CD4-positive, alpha-beta T cell treated with Interleukin-10 for 1 hour (primary cell): ENCODE measurements at regions not wholly inside any gene's neighbourhood (a gene's known extent, or its start where the extent isn't known, plus 50 kb on each side); places are given as distances from the start of the nearest gene placed in this dataset.
"Not testable (repeated sequence)": the region's sequence is repeated elsewhere in the genome, so short reads cannot be mapped to it uniquely, and the experiment has no call there.

Experiments
- DNase-seq: peaks from one replicate; pipeline ENCODE4 v3.0.0-alpha.2; 2020

- DNase-seq, result no peak
These were observed 59.2 kb downstream of the EMX2 start for GRCh38 chr10:117601716-117602115.

GRCh38 chr10:117603081-117603480, 60.5 kb downstream of the EMX2 start:
- DNase-seq, result no peak

DNA sequence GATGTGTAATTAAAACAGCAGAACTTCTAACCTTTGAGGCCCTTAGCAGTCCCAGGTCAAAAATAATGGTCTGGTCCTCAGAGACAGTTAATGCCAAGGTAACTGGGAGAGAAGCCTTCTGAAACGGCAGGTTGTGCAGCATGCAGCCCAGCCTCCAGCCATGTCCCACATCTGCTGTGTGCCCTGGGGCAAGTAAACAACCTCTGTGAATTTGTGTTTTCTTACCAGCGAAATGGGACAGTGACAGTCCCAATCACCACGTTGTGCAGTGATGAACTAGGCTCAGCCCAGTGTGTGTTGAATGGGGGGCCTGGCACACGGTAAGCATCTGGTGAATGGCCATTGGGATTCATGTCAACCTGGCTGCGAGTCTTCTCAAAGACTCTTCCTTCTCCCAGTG, 61.2 kb downstream of the EMX2 start:
- no peak for DNase-seq

- no peak for DNase-seq
These were observed 66.7 kb downstream of the EMX2 start for GRCh38 chr10:117609095-117609795.

DNA sequence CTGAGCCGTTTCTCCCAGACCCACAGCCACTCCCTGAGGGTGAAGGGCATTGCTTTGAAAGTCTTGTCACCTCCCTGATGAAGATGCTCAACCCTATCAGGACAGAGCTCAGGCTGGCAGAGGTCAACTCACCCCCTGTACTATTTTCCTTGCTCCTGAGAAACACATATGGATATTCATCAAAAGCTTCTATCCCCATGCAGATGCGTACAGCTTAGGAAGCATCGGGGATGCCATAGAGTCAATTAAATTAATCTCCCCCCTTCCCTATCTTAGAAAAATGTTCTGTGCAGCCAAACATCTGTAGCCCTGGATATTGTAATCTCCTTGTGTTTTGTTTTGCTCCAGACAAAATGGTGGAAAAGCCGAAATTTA, 67.2 kb downstream of the EMX2 start:
- DNase-seq, result no peak

GRCh38 chr10:117610321-117610720, 67.8 kb downstream of the EMX2 start:
- no peak for DNase-seq

DNA sequence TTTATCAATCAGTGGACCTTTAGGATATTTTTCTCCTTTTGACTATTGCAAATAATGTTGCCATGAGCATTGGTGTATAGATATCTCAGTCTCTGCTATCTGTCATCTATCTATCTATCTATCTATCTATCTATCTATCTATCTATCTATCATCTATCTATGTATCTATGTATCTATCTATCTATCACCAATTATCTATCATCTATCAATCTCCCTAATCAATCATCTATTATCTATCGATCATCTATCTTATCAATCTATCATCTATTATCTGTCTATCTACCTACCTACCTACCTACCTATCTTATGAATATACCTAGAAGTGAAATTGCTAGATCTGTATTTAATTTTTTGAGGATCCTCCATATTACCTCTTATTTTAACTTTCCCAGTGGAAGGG, 69.6 kb downstream of the EMX2 start:
- no peak for DNase-seq

- DNase-seq, result no peak
These were observed 73.1 kb downstream of the EMX2 start for GRCh38 chr10:117615649-117616048.

- no peak for DNase-seq
These were observed 73.6 kb downstream of the EMX2 start for GRCh38 chr10:117616179-117616578.

DNA sequence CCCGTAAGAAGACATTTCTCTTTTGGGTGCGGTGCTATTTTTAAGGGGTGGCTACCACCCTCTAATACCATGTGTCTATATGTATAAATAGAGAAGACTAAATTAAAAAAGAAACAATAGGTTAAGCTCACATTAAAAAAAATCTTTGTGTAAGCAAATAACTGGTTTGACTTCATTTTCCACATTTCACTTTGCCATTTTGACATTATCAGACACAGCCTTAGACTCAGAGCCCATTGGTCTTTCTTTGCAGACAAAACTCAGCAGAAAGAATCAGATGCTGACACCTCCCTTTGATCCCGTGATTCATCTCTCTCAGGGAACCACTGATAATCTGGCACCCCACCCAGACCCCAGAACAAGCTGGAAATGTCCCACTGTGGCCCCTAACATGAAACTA, 74.5 kb downstream of the EMX2 start:
- DNase-seq, result no peak

GRCh38 chr10:117617659-117618058, 75.1 kb downstream of the EMX2 start:
- DNase-seq, result no peak

- DNase-seq, result no peak
These were observed 76.7 kb downstream of the EMX2 start for GRCh38 chr10:117619223-117619622.

DNA sequence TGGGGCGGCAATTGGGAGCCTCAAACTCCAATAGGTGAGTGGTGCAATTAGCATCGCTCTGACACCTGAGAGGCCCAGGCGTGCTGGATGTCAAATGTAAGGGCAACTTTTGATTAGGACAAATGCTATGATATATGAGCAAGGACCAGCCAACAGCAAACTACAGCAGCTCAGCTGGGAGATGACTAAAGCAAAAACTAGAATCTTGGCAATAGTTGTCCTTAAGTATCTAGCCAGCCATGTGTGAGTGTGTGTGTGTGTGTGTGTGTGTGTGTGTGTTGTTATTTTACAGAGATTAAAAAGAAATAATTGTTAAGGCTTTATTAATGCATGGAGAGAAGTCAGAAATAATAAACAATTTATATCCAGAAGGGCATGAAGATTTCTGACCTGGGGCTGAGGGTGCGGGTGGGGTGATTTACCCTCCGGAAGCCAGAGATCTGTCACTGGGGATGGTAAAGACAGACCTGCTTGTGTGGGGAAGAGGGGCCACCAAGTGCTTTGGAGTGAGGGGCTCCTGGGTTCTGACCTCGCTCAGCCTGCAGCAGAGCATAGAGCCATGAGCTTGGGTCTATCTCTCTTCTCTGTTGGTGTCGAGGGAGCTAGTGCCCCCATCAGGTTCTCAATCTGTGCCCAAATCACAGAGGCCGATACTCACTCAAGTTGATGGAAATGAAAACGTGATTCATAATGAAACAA, 77.3 kb downstream of the EMX2 start:
- DNase-seq, result no peak

GRCh38 chr10:117621196-117621595, 78.7 kb downstream of the EMX2 start:
- no peak for DNase-seq

- no peak for DNase-seq
These were observed 79.4 kb downstream of the EMX2 start for GRCh38 chr10:117621795-117622420.

DNA sequence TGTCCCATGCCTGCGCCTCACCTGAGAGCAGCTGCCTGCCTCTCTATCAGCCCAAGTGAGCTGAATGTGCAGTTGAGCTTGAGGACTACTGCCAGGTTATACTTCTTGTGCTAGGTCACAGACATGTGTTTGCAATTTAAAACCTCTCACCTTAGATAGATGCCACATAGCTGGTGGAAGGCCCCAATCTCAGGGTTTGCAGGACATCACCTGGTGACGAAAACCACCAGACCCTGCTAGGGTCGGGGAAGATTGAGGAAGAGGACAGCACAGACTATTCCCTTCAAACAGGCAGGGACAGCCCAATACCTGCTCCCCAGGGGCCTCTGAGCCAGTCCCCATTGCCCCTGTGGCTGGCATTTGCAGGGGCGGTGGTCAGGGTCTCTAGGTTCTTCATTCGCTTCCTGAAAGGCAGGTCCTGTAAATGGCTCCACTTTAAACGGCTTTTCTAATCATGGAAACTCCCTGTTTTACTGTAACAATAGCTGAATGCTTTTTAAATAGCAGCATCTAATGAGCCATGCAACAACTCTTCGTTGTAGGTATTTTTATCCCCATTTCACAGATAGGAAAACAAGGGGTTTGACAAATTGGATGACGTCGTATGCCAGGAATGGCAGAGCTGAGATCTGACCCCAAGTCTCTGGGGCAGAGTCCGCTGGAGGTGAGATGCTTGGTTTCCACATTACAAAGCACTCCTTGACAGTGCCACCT, 80.1 kb downstream of the EMX2 start:
- no peak for DNase-seq

DNA sequence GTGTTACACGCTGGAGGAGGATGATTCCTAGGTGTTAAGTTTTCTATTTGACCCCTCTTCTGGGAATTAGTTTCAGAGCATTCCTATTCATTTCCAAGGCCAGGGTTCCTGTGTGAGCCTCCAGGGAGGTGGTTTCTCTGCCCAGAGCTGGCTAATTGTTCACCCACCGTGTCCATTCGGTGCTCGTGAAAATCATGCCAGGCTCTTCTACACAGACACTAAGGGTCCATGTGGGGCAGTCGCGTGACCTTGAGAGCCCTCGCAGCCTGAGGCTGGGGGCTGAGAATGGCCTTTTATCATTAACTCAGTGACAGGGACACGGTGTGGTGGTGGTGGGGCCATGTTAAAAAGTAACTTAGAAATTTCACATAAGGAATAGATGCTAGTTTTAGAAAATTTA, 83.7 kb downstream of the EMX2 start:
- no peak for DNase-seq

- DNase-seq, result no peak
These were observed 85.0 kb downstream of the EMX2 start for GRCh38 chr10:117627561-117627960.

DNA sequence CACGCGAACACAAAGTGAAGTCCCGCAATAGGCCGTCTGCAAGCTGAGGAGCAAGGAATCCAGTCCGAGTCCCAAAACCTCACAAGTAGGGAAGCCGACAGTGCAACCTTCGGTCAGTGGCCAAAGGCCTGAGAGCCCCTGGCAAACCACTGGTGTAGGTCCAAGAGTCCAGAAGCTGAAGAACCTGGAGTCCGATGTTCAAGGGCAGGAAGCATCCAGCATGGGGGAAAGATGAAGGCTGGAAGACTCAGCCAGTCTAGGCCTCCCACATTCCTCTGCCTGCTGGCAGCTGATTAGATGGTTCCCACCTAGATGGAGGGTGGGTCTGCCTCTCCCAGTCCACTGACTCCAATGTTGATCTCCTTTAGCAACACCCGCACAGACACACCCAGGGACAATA, 87.2 kb downstream of the EMX2 start:
- not testable (repeated sequence) for DNase-seq

DNA sequence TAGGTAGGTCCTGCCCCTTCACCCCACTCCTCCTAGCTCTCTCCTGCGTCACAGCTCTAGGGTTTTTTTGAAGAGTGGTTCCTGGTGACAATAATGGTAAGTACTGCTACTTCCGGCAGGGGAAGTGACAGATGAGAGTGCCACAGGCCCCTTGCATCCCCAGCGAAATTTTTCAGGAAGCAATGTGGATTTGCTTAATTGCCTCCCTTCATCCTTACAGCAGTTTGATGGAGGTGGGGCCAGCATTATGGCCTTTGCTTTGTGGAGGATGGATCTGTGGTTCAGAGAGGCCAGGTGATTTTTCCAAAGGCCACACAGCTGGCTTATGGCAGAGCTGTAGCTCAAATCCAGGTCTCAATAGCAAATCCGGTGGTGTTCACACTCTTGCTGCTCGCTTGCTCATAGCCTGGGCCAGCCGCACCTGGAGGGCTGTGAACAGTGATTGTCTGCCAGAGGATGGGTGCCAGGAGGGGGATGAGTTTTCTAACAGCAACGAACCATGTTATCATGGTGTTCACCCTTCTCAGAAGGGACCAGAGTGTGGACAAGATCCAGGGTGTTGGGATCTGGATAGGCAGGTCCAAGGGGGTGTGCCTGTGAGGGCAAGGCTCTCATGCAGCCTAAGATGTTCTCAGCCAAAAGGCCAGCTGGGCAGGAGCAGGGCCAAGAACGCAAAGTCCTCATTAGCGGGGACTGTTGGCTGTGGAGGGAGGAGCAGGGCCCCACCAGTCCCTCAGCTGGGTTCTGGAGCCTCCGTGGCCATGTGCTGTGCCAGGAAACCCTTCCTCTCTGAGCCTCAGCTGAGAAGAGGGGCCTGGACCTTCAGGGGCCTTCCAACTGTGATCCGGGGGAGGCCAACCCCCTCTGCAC, 89.0 kb downstream of the EMX2 start:
- no peak for DNase-seq

GRCh38 chr10:117632406-117632805, 89.9 kb downstream of the EMX2 start:
- no peak for DNase-seq

DNA sequence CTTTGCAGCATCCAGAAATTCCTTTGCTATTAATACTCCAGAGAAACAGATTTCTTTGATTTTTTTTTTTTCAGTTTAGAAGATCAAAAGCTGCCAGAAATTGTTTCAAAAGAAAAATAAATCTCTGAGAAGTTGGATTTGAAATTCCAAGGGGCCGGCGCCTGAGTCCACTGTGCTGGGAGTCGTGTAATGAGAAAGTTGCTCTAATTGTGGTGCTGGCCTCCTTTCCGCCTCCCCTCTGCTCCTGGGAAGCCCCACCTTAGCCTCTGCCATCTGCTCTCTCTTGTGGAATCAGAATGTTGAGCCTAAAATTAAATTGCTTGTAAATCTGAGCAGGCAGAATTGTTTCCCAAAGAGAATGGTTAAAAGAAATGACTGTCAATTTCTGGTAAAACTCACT, 93.3 kb downstream of the EMX2 start:
- DNase-seq, result no peak

GRCh38 chr10:117638200-117638599, 95.7 kb downstream of the EMX2 start:
- no peak for DNase-seq
